A673 (cell line): ENCODE measurements at regions not wholly inside any gene's neighbourhood (a gene's known extent, or its start where the extent isn't known, plus 50 kb on each side); places are given as distances from the start of the nearest gene placed in this dataset.

ENCODE experiments used
- BruUV-seq: library from RNA; stranded (reverse); fragments of 400-500 nt; replicated peaks from 2 replicates; lab custom pipeline; 2021; lab: Mats Ljungman, UMichigan
- CTCF ChIA-PET: fragments of 300-600 bp; sonication (Branson Sonifier 250); formaldehyde crosslinking; loops from one replicate; lab custom pipeline; 2022; ENCODE audit warnings: antibody characterized with exemption; lab: Charles Lee
- POLR2A ChIA-PET: fragments of 300-600 bp; sonication (Branson Sonifier 250); formaldehyde crosslinking; loops from one replicate; lab custom pipeline; 2022; ENCODE audit warnings: antibody characterized with exemption; ENCODE audit not compliant: low non-redundant PET; lab: Charles Lee
- DNase-seq: peaks from one replicate; pipeline ENCODE4 v3.0.0-alpha.2; 2015; ENCODE audit warnings: low spot score
- H3K27ac ChIP-seq: fragments of 200-600 bp; sonication (generic); 2 replicates; pipeline ENCODE4 v1.5.1; 2016; ENCODE audit warnings: mixed run types, low read depth, mild to moderate bottlenecking, mixed read lengths, antibody characterized with exemption, low read length; ENCODE audit not compliant: poor library complexity, severe bottlenecking
- H3K27me3 ChIP-seq: fragments of 200-600 bp; sonication (generic); replicated peaks from 2 replicates; pipeline ENCODE4 v1.6.1; 2017; ENCODE audit warnings: mixed run types, low read depth, mild to moderate bottlenecking, mixed read lengths, antibody characterized with exemption, low read length; ENCODE audit not compliant: insufficient read depth, poor library complexity
- H3K36me3 ChIP-seq: fragments of 200-600 bp; sonication (generic); 2 replicates; pipeline ENCODE4 v1.6.1; 2016; ENCODE audit warnings: mixed run types, mild to moderate bottlenecking, mixed read lengths, antibody characterized with exemption, low read length; ENCODE audit not compliant: insufficient read depth, poor library complexity, severe bottlenecking
- H3K4me1 ChIP-seq: fragments of 200-600 bp; sonication (generic); 2 replicates; pipeline ENCODE4 v1.6.1; 2017; ENCODE audit warnings: mixed run types, mild to moderate bottlenecking, mixed read lengths, antibody characterized with exemption, low read length; ENCODE audit not compliant: insufficient read depth, poor library complexity, severe bottlenecking
- H3K4me3 ChIP-seq: fragments of 200-600 bp; sonication (generic); 2 replicates; pipeline ENCODE4 v1.5.1; 2016; ENCODE audit warnings: low read depth, mixed run types, mild to moderate bottlenecking, mixed read lengths, low read length; ENCODE audit not compliant: poor library complexity, severe bottlenecking
- H3K9me3 ChIP-seq: fragments of 200-600 bp; sonication (generic); 2 replicates; pipeline ENCODE4 v1.6.1; 2016; ENCODE audit warnings: mixed run types, low read depth, mild to moderate bottlenecking, mixed read lengths, antibody characterized with exemption, low read length; ENCODE audit not compliant: poor library complexity, severe bottlenecking
- CTCF ChIP-seq: fragments of 300-800, 200-600 bp; sonication (generic); conservative IDR thresholded peaks from 2 replicates; pipeline ENCODE4 v1.5.1; 2017; ENCODE audit warnings: low read depth, mild to moderate bottlenecking, antibody characterized with exemption, low read length, moderate library complexity, mixed read lengths
- EZH2 ChIP-seq: fragments of 200-600 bp; sonication (generic); IDR thresholded peaks from 2 replicates; pipeline ENCODE4 v1.6.1; 2017; ENCODE audit warnings: borderline replicate concordance, low read depth, mild to moderate bottlenecking, mixed read lengths, antibody characterized with exemption, low read length; ENCODE audit not compliant: poor library complexity, severe bottlenecking
- intact Hi-C: fragments of 100-400 bp; cut with micrococcal nuclease; formaldehyde crosslinking; loops from one replicate; pipeline ENCODE4 v1.10.0; 2022; ENCODE audit not compliant: unreplicated experiment

GRCh38 chr2:5042666-5043440 lies 649.3 kb upstream of the SOX11 start:
- Histone ChIP-seq H3K27me3 (no peaks in the 10 kb centered on the region), H3K27ac (no peak overlapping the region), H3K4me3 (no peak overlapping the region), H3K36me3 (no peaks in the 10 kb centered on the region), H3K9me3 (no peaks in the 10 kb centered on the region), H3K4me1 (no peaks in the 10 kb centered on the region)
- no peak for DNase-seq
- intact Hi-C loops, result no loop called here
- ChIA-PET CTCF (no interaction called here), POLR2A (no interaction called here)
- no TSS peak for BruUV-seq
- TF ChIP-seq CTCF, result no peak
- TF ChIP-seq EZH2, result no peak

- DNase-seq, result no peak
- no TSS peak for BruUV-seq
- CTCF ChIA-PET, result no interaction called here
These were observed 640.9 kb upstream of the SOX11 start for GRCh38 chr2:5051300-5051699.

GRCh38 chr2:5052905-5053304 lies 639.3 kb upstream of the SOX11 start:
- CTCF ChIA-PET, result no interaction called here
- Histone ChIP-seq H3K4me3 (no peak overlapping the region), H3K4me1 (peaks cover under 1% of the 10 kb centered on the region), H3K27ac (no peak overlapping the region), H3K9me3 (no peaks in the 10 kb centered on the region), H3K27me3 (no peaks in the 10 kb centered on the region), H3K36me3 (no peaks in the 10 kb centered on the region)
- TF ChIP-seq EZH2 (no peak), CTCF (no peak)
- intact Hi-C loops, result no loop called here
- POLR2A ChIA-PET, result no interaction called here
- DNase-seq, result no peak
- BruUV-seq, result no TSS peak

More at GRCh38 chr2:5051300-5051699, 640.9 kb upstream of the SOX11 start:
- Histone ChIP-seq H3K27ac (no peak overlapping the region), H3K4me3 (no peak overlapping the region), H3K9me3 (no peaks in the 10 kb centered on the region), H3K36me3 (no peaks in the 10 kb centered on the region), H3K4me1 (no peaks in the 10 kb centered on the region), H3K27me3 (no peaks in the 10 kb centered on the region)
- POLR2A ChIA-PET, result no interaction called here
- intact Hi-C loops, result no loop called here
- no peak for TF ChIP-seq CTCF
- TF ChIP-seq EZH2, result no peak
